ENCODE measurements at regions not wholly inside any gene's neighbourhood (a gene's known extent, or its start where the extent isn't known, plus 50 kb on each side); places are given as distances from the start of the nearest gene placed in this dataset.

- peaks cover 9% of the 10 kb centered on the region for H3K9me3 Mint-ChIP-seq
- intact Hi-C loops (cut with micrococcal nuclease) = no loop called here
- H3K27ac Mint-ChIP-seq = no peak overlapping the region
- CTCF ChIA-PET = no interaction called here
- no peaks in the 10 kb centered on the region for H3K27me3 Mint-ChIP-seq
- no peak for DNase-seq
- no peak for TF ChIP-seq CTCF (IDR thresholded peaks at IDR 0.05)
- POLR2A ChIA-PET = no interaction called here
- H3K4me3 Mint-ChIP-seq = no peak overlapping the region
- no peaks in the 10 kb centered on the region for H3K36me3 Mint-ChIP-seq (ENCODE audit: low read depth)
- ATAC-seq = no peak
- no peaks in the 10 kb centered on the region for H3K4me1 Mint-ChIP-seq (ENCODE audit: low read depth)
These were observed 346.7 kb upstream of the LRATD1 start for GRCh38 chr2:14285812-14286211.

- Mint-ChIP-seq H3K36me3 (ENCODE audit: low read depth) (no peaks in the 10 kb centered on the region), H3K27me3 (no peaks in the 10 kb centered on the region), H3K27ac (no peak overlapping the region), H3K4me1 (ENCODE audit: low read depth) (no peaks in the 10 kb centered on the region), H3K9me3 (peaks cover 11% of the 10 kb centered on the region), H3K4me3 (no peak overlapping the region)
- ATAC-seq (no peak), DNase-seq (no peak)
- TF ChIP-seq CTCF (IDR thresholded peaks at IDR 0.05) = no peak
- ChIA-PET CTCF (no interaction called here), POLR2A (no interaction called here)
- intact Hi-C loops (cut with micrococcal nuclease) = no loop called here
These were observed 344.5 kb upstream of the LRATD1 start for GRCh38 chr2:14288016-14288415.

GRCh38 chr2:14292964-14293363, 339.6 kb upstream of the LRATD1 start:
- CTCF ChIA-PET = interaction anchor here (0.8 kb wide), 1 partner anchor 11 kb away, joined by 4 read pairs; no protein-coding TSS in a partner anchor
- TF ChIP-seq CTCF (IDR thresholded peaks at IDR 0.05) = no peak
- H3K4me1 Mint-ChIP-seq (ENCODE audit: low read depth) = no peaks in the 10 kb centered on the region
- no peak overlapping the region for H3K27ac Mint-ChIP-seq
- ATAC-seq (no peak), DNase-seq (no peak)
- H3K4me3 Mint-ChIP-seq = no peak overlapping the region
- POLR2A ChIA-PET = no interaction called here
- H3K27me3 Mint-ChIP-seq = no peaks in the 10 kb centered on the region
- H3K36me3 Mint-ChIP-seq (ENCODE audit: low read depth) = no peaks in the 10 kb centered on the region
- intact Hi-C loops (cut with micrococcal nuclease) = no loop called here
- peaks cover 5% of the 10 kb centered on the region for H3K9me3 Mint-ChIP-seq

- no peak for TF ChIP-seq CTCF (IDR thresholded peaks at IDR 0.05)
- ATAC-seq (no peak), DNase-seq (no peak)
- Mint-ChIP-seq H3K9me3 (peaks cover 2% of the 10 kb centered on the region), H3K4me3 (no peak overlapping the region), H3K27ac (no peak overlapping the region), H3K4me1 (ENCODE audit: low read depth) (no peaks in the 10 kb centered on the region), H3K36me3 (ENCODE audit: low read depth) (no peaks in the 10 kb centered on the region), H3K27me3 (no peaks in the 10 kb centered on the region)
- ChIA-PET CTCF (no interaction called here), POLR2A (no interaction called here)
- intact Hi-C loops (cut with micrococcal nuclease) = no loop called here
These were observed 335.2 kb upstream of the LRATD1 start for GRCh38 chr2:14297340-14297739.

- Mint-ChIP-seq H3K4me1 (ENCODE audit: low read depth) (no peaks in the 10 kb centered on the region), H3K27me3 (no peaks in the 10 kb centered on the region), H3K36me3 (ENCODE audit: low read depth) (no peaks in the 10 kb centered on the region), H3K27ac (no peak overlapping the region), H3K9me3 (peaks cover 2% of the 10 kb centered on the region), H3K4me3 (no peak overlapping the region)
- DNase-seq = no peak
- ChIA-PET CTCF (no interaction called here), POLR2A (no interaction called here)
- no peak for TF ChIP-seq CTCF (IDR thresholded peaks at IDR 0.05)
- ATAC-seq = no peak
- intact Hi-C loops (cut with micrococcal nuclease) = no loop called here
These were observed 334.6 kb upstream of the LRATD1 start for GRCh38 chr2:14297906-14298305.

Data from activated CD8-positive, alpha-beta T cell treated with anti-CD3 and anti-CD28 coated beads for 36 hours (primary cell).